ENCODE measurements at regions not wholly inside any gene's neighbourhood (a gene's known extent, or its start where the extent isn't known, plus 50 kb on each side); places are given as distances from the start of the nearest gene placed in this dataset.
"Not testable (repeated sequence)": the region's sequence is repeated elsewhere in the genome, so short reads cannot be mapped to it uniquely, and the experiment has no call there.

GRCh38 chrX:63519368-63519767, 168.2 kb upstream of the SPIN4 start:
- TF ChIP-seq RARB (CRISPR knock-in tag; IDR thresholded peaks at IDR 0.05); ESRRG (CRISPR knock-in tag; IDR thresholded peaks at IDR 0.05); ZFP3 (CRISPR knock-in tag; IDR thresholded peaks at IDR 0.05); ISL1 (CRISPR knock-in tag; IDR thresholded peaks at IDR 0.05); PPARA (CRISPR knock-in tag; IDR thresholded peaks at IDR 0.05; ENCODE audit: borderline replicate concordance); ZNF8 (CRISPR knock-in tag; IDR thresholded peaks at IDR 0.05): not testable (repeated sequence)

All from SK-N-SH treated with all-trans-retinoic acid at 6 μM for 48 hours (cell line).